Bronchial epithelial cell (primary cell): ENCODE measurements at regions not wholly inside any gene's neighbourhood (a gene's known extent, or its start where the extent isn't known, plus 50 kb on each side); places are given as distances from the start of the nearest gene placed in this dataset.

Experiments
- DNase-seq: peaks from one replicate; pipeline ENCODE4 v3.0.0-alpha.2; 2010; ENCODE audit warnings: low read depth
- FAIRE-seq: peaks from 2 replicates; lab custom pipeline; 2011; peaks lifted over from hg19 to GRCh38; lab: Jason Lieb, UNC
- H3K27me3 ChIP-seq: 2 replicates; pipeline ENCODE4 v1.5.1; 2011; ENCODE audit warnings: low read length; ENCODE audit not compliant: control insufficient read depth, insufficient read depth
- H3K36me3 ChIP-seq: 2 replicates; pipeline ENCODE4 v1.5.1; 2011; ENCODE audit warnings: low read length; ENCODE audit not compliant: control insufficient read depth, insufficient read depth
- H3K4me3 ChIP-seq: 2 replicates; pipeline ENCODE4 v1.5.1; 2011; ENCODE audit warnings: mild to moderate bottlenecking, low read depth, low read length, control low read depth
- CTCF ChIP-seq: IDR thresholded peaks from 2 replicates; pipeline ENCODE4 v1.5.1; 2011; ENCODE audit warnings: mild to moderate bottlenecking, moderate library complexity, low read length, control low read depth, inconsistent platforms; ENCODE audit not compliant: insufficient read depth, severe bottlenecking

GRCh38 chr2:182477774-182478173, 50.9 kb upstream of the PDE1A start:
- no peak for DNase-seq
- no peaks in the 10 kb centered on the region for H3K27me3 ChIP-seq
- H3K36me3 ChIP-seq: no peaks in the 10 kb centered on the region
- no peak for FAIRE-seq
- no peak overlapping the region for H3K4me3 ChIP-seq
- TF ChIP-seq CTCF: no peak

- no peak for TF ChIP-seq CTCF
- DNase-seq: no peak
- H3K4me3 ChIP-seq: no peak overlapping the region
- no peak for FAIRE-seq
- no peaks in the 10 kb centered on the region for H3K36me3 ChIP-seq
- H3K27me3 ChIP-seq: no peaks in the 10 kb centered on the region
These were observed 54.8 kb upstream of the PDE1A start for GRCh38 chr2:182481676-182482075.

GRCh38 chr2:182482511-182482910, 55.7 kb upstream of the PDE1A start:
- Histone ChIP-seq H3K27me3 (no peaks in the 10 kb centered on the region), H3K4me3 (no peak overlapping the region), H3K36me3 (no peaks in the 10 kb centered on the region)
- DNase-seq (no peak), FAIRE-seq (no peak)
- no peak for TF ChIP-seq CTCF

GRCh38 chr2:182496596-182496995, 69.8 kb upstream of the PDE1A start:
- FAIRE-seq (no peak), DNase-seq (no peak)
- no peak for TF ChIP-seq CTCF
- Histone ChIP-seq H3K4me3 (no peak overlapping the region), H3K36me3 (no peaks in the 10 kb centered on the region), H3K27me3 (no peaks in the 10 kb centered on the region)

GRCh38 chr2:182499706-182500470, 73.1 kb upstream of the PDE1A start:
- H3K36me3 ChIP-seq: no peaks in the 10 kb centered on the region
- no peak overlapping the region for H3K4me3 ChIP-seq
- FAIRE-seq (no peak), DNase-seq (no peak)
- TF ChIP-seq CTCF: no peak
- no peaks in the 10 kb centered on the region for H3K27me3 ChIP-seq

GRCh38 chr2:182503886-182504285, 77.0 kb upstream of the PDE1A start:
- TF ChIP-seq CTCF: no peak
- H3K36me3 ChIP-seq: no peaks in the 10 kb centered on the region
- H3K4me3 ChIP-seq: no peak overlapping the region
- no peak for FAIRE-seq
- no peaks in the 10 kb centered on the region for H3K27me3 ChIP-seq
- DNase-seq: peak; percentile 46
